Hepatocyte (in vitro differentiated cells): ENCODE measurements at regions not wholly inside any gene's neighbourhood (a gene's known extent, or its start where the extent isn't known, plus 50 kb on each side); places are given as distances from the start of the nearest gene placed in this dataset.

Experiments
- DNase-seq: peaks from one replicate; pipeline ENCODE4 v3.0.0-alpha.2; 2016; ENCODE audit warnings: low spot score
- H2AFZ ChIP-seq: fragments of 200-600 bp; sonication (generic); 2 replicates; pipeline ENCODE4 v1.6.0; 2016; ENCODE audit warnings: antibody characterized with exemption, mild to moderate bottlenecking
- H3K27ac ChIP-seq: fragments of 200-600 bp; sonication (generic); 2 replicates; pipeline ENCODE4 v1.5.1; 2016; ENCODE audit warnings: mild to moderate bottlenecking
- H3K27me3 ChIP-seq: fragments of 200-600 bp; sonication (generic); 2 replicates; pipeline ENCODE4 v1.6.1; 2016
- H3K36me3 ChIP-seq: fragments of 200-600 bp; sonication (generic); replicated peaks from 2 replicates; pipeline ENCODE4 v1.5.1; 2016; ENCODE audit warnings: low read depth; ENCODE audit not compliant: insufficient read depth
- H3K4me1 ChIP-seq: fragments of 200-600 bp; sonication (generic); 2 replicates; pipeline ENCODE4 v1.5.1; 2016; ENCODE audit warnings: mild to moderate bottlenecking, moderate library complexity; ENCODE audit not compliant: insufficient read depth
- H3K4me2 ChIP-seq: fragments of 200-600 bp; sonication (generic); 2 replicates; pipeline ENCODE4 v1.6.0; 2016
- H3K4me3 ChIP-seq: fragments of 200-600 bp; sonication (generic); 2 replicates; pipeline ENCODE4 v1.5.1; 2016; ENCODE audit warnings: mild to moderate bottlenecking
- H3K79me2 ChIP-seq: fragments of 200-600 bp; sonication (generic); 2 replicates; pipeline ENCODE4 v1.6.0; 2017; ENCODE audit warnings: mild to moderate bottlenecking
- H3K9me2 ChIP-seq: fragments of 200-600 bp; sonication (generic); replicated peaks from 2 replicates; pipeline ENCODE4 v1.6.0; 2017; ENCODE audit warnings: mild to moderate bottlenecking; ENCODE audit not compliant: insufficient read depth
- H3K9me3 ChIP-seq: fragments of 200-600 bp; sonication (generic); 2 replicates; pipeline ENCODE4 v1.5.1; 2016; ENCODE audit warnings: low read depth, mild to moderate bottlenecking
- H4K20me1 ChIP-seq: fragments of 200-600 bp; sonication (generic); 2 replicates; pipeline ENCODE4 v1.6.0; 2016; ENCODE audit warnings: mild to moderate bottlenecking; ENCODE audit not compliant: insufficient read depth, poor library complexity, severe bottlenecking
- CTCF ChIP-seq: fragments of 200-600 bp; sonication (generic); IDR thresholded peaks from 2 replicates; pipeline ENCODE4 v1.5.1; 2016; ENCODE audit warnings: antibody characterized with exemption, mild to moderate bottlenecking; ENCODE audit not compliant: poor library complexity
- EZH2 ChIP-seq: fragments of 200-600 bp; sonication (generic); IDR thresholded peaks from 2 replicates; pipeline ENCODE4 v1.6.1; 2016; ENCODE audit warnings: antibody characterized with exemption, mild to moderate bottlenecking, borderline replicate concordance
- EZH2phosphoT487 ChIP-seq: fragments of 200-600 bp; sonication (generic); IDR thresholded peaks from one replicate; pipeline ENCODE4 v1.6.1; 2018; ENCODE audit warnings: antibody characterized with exemption, mild to moderate bottlenecking, low read depth, moderate library complexity; ENCODE audit not compliant: unreplicated experiment, severe bottlenecking
- WGBS: methylation state at CpG from one replicate; pipeline ENCODE4 v1.1.6; 2016; ENCODE audit warnings: low lambda C conversion rate; ENCODE audit errors: missing lambda C conversion rate; 5-methylcytosine and 5-hydroxymethylcytosine counted together

GRCh38 chr4:138452826-138453225 lies 210.7 kb upstream of the SLC7A11 start:
- no peaks in the 10 kb centered on the region for H3K79me2 ChIP-seq
- no peaks in the 10 kb centered on the region for H3K4me1 ChIP-seq
- no peaks in the 10 kb centered on the region for H3K27me3 ChIP-seq
- H3K9me2 ChIP-seq, result no peaks in the 10 kb centered on the region
- H4K20me1 ChIP-seq, result no peaks in the 10 kb centered on the region
- no peaks in the 10 kb centered on the region for H3K36me3 ChIP-seq
- no peak overlapping the region for H3K4me2 ChIP-seq
- no peak overlapping the region for H2AFZ ChIP-seq
- 88% methylated on average over 2 of the region's 2 CpGs for WGBS
- no peak overlapping the region for H3K4me3 ChIP-seq
- no peaks in the 10 kb centered on the region for H3K9me3 ChIP-seq
- TF ChIP-seq EZH2phosphoT487 (no peak), CTCF (no peak), EZH2 (no peak)
- H3K27ac ChIP-seq, result no peak overlapping the region
- no peak for DNase-seq

- H2AFZ ChIP-seq, result no peak overlapping the region
- no peaks in the 10 kb centered on the region for H3K9me2 ChIP-seq
- H4K20me1 ChIP-seq, result no peaks in the 10 kb centered on the region
- no peak overlapping the region for H3K27ac ChIP-seq
- no peak for DNase-seq
- no peak for TF ChIP-seq EZH2phosphoT487
- TF ChIP-seq EZH2, result no peak
- no peak for TF ChIP-seq CTCF
- no peaks in the 10 kb centered on the region for H3K9me3 ChIP-seq
- no peaks in the 10 kb centered on the region for H3K36me3 ChIP-seq
- no peaks in the 10 kb centered on the region for H3K27me3 ChIP-seq
- no peak overlapping the region for H3K4me3 ChIP-seq
- no peak overlapping the region for H3K4me2 ChIP-seq
- 100% methylated on average over 1 of the region's 1 CpG for WGBS
- no peaks in the 10 kb centered on the region for H3K79me2 ChIP-seq
- H3K4me1 ChIP-seq, result no peaks in the 10 kb centered on the region
These were observed 209.1 kb upstream of the SLC7A11 start for GRCh38 chr4:138451276-138451663.

- H3K27me3 ChIP-seq, result no peaks in the 10 kb centered on the region
- no peaks in the 10 kb centered on the region for H3K36me3 ChIP-seq
- no peak for DNase-seq
- H3K4me3 ChIP-seq, result no peak overlapping the region
- no peak overlapping the region for H3K4me2 ChIP-seq
- no peaks in the 10 kb centered on the region for H3K79me2 ChIP-seq
- no peak overlapping the region for H3K27ac ChIP-seq
- H3K4me1 ChIP-seq, result no peaks in the 10 kb centered on the region
- no peaks in the 10 kb centered on the region for H4K20me1 ChIP-seq
- H3K9me3 ChIP-seq, result no peaks in the 10 kb centered on the region
- H3K9me2 ChIP-seq, result no peaks in the 10 kb centered on the region
- H2AFZ ChIP-seq, result no peak overlapping the region
- TF ChIP-seq EZH2phosphoT487 (no peak), EZH2 (no peak), CTCF (no peak)
- 80% methylated on average over 3 of the region's 3 CpGs for WGBS
These were observed 208.6 kb upstream of the SLC7A11 start for GRCh38 chr4:138450546-138451275.
